Liver (tissue), 8 donors: ENCODE measurements at regions not wholly inside any gene's neighbourhood (a gene's known extent, or its start where the extent isn't known, plus 50 kb on each side); places are given as distances from the start of the nearest gene placed in this dataset.

Source experiments
- DNase-seq: peaks from one replicate; pipeline ENCODE4 v3.0.0-alpha.2; 2017; ENCODE audit warnings: low spot score
- H3K27ac ChIP-seq, 2 donors: one replicate each; pipeline ENCODE4 v1.7.0; 2013; ENCODE audit warnings: inconsistent platforms in 2 of 2, low read length in 2 of 2, control low read depth in 1 of 2, low read depth in 1 of 2, mild to moderate bottlenecking in 1 of 2
- H3K27me3 ChIP-seq, 4 donors: one replicate each; pipeline versions ENCODE4 v1.6.1 to v1.7.0; 2013; ENCODE audit warnings: low read length in 3 of 4, inconsistent platforms in 1 of 4, mild to moderate bottlenecking in 1 of 4, moderate library complexity in 1 of 4; ENCODE audit not compliant: control insufficient read depth in 4 of 4, insufficient read depth in 4 of 4
- H3K36me3 ChIP-seq, 4 donors: one replicate each; pipeline versions ENCODE4 v1.6.1 to v1.7.0; 2013; ENCODE audit warnings: low read length in 3 of 4, mild to moderate bottlenecking in 3 of 4, low read depth in 1 of 4, moderate library complexity in 1 of 4; ENCODE audit not compliant: control insufficient read depth in 4 of 4, insufficient read depth in 3 of 4
- H3K4me1 ChIP-seq, 4 donors: one replicate each; pipeline versions ENCODE4 v1.6.1 to v1.7.0; 2013; ENCODE audit warnings: low read length in 3 of 4, mild to moderate bottlenecking in 3 of 4, moderate library complexity in 1 of 4; ENCODE audit not compliant: control insufficient read depth in 4 of 4, insufficient read depth in 4 of 4
- H3K4me3 ChIP-seq, 3 donors: one replicate each; pipeline versions ENCODE4 v1.6.1 to v1.7.0; 2013; ENCODE audit warnings: low read length in 3 of 3, control low read depth in 1 of 3, low read depth in 1 of 3, mild to moderate bottlenecking in 1 of 3
- H3K9ac ChIP-seq, 2 donors: one replicate each; pipeline ENCODE4 v1.7.0; 2013; ENCODE audit warnings: low read length in 2 of 2, mild to moderate bottlenecking in 2 of 2, moderate library complexity in 2 of 2, control low read depth in 1 of 2, low read depth in 1 of 2
- H3K9me3 ChIP-seq, 4 donors: one replicate each; pipeline versions ENCODE4 v1.6.1 to v1.7.0; 2013; ENCODE audit warnings: low read length in 3 of 4; ENCODE audit not compliant: control insufficient read depth in 4 of 4
- EGR1 ChIP-seq, 2 donors: IDR thresholded peaks; 2 replicates each; pipeline ENCODE4 v1.6.1; 2016 to 2018; ENCODE audit warnings: antibody characterized with exemption in 2 of 2, low read depth in 2 of 2
- FOXA1 ChIP-seq: IDR thresholded peaks from 2 replicates; pipeline ENCODE4 v1.6.1; 2016; ENCODE audit warnings: antibody characterized with exemption
- GABPA ChIP-seq, 2 donors: IDR thresholded peaks in 1 of 2; conservative IDR thresholded peaks in 1 of 2; 2 replicates each; pipeline ENCODE4 v1.6.1; 2016; ENCODE audit warnings: antibody characterized with exemption in 2 of 2, mild to moderate bottlenecking in 1 of 2, moderate library complexity in 1 of 2
- HNF4A ChIP-seq, 2 donors: conservative IDR thresholded peaks; 2 replicates each; pipeline ENCODE4 v1.6.1; 2016; ENCODE audit warnings: antibody characterized with exemption in 2 of 2, mild to moderate bottlenecking in 2 of 2
- HNF4G ChIP-seq: IDR thresholded peaks from 2 replicates; pipeline ENCODE4 v1.6.1; 2016; ENCODE audit warnings: antibody characterized with exemption
- JUND ChIP-seq, 2 donors: IDR thresholded peaks; 2 replicates each; pipeline ENCODE4 v1.6.1; 2016; ENCODE audit warnings: antibody characterized with exemption in 2 of 2
- NR2F2 ChIP-seq: IDR thresholded peaks from 2 replicates; pipeline ENCODE4 v1.6.1; 2016; ENCODE audit warnings: antibody characterized with exemption
- RAD21 ChIP-seq, 2 donors: IDR thresholded peaks; 2 replicates each; pipeline ENCODE4 v1.6.1; 2016; ENCODE audit warnings: antibody characterized with exemption in 2 of 2, mild to moderate bottlenecking in 2 of 2
- RXRA ChIP-seq, 2 donors: IDR thresholded peaks; 2 replicates each; pipeline ENCODE4 v1.6.1; 2017 to 2018; ENCODE audit warnings: antibody characterized with exemption in 2 of 2, mild to moderate bottlenecking in 1 of 2
- SP1 ChIP-seq: IDR thresholded peaks from 2 replicates; pipeline ENCODE4 v1.6.1; 2018; ENCODE audit warnings: antibody characterized with exemption, mild to moderate bottlenecking
- TAF1 ChIP-seq: conservative IDR thresholded peaks from 2 replicates; pipeline ENCODE4 v1.6.1; 2016; ENCODE audit warnings: antibody characterized with exemption, mild to moderate bottlenecking
- YY1 ChIP-seq: IDR thresholded peaks from 2 replicates; pipeline ENCODE4 v1.6.1; 2016; ENCODE audit warnings: antibody characterized with exemption, mild to moderate bottlenecking
- WGBS: extraction: QIAGEN DNeasy Blood & Tissue Kit; methylation state at CpG from one replicate; pipeline ENCODE4 v1.1.7; 2013; 5-methylcytosine and 5-hydroxymethylcytosine counted together
- TF ChIP-seq, protein P1 (sequence below): fragments of 150-350 bp; IDR thresholded peaks from 2 replicates; pipeline ENCODE4 v1.5.1; 2017; ENCODE audit warnings: improper control_type of control experiment, low read depth, low read length; ENCODE audit not compliant: missing input control
- TF ChIP-seq, protein P2 (sequence below): IDR thresholded peaks from 2 replicates; pipeline ENCODE4 v1.6.1; 2016; ENCODE audit warnings: antibody characterized with exemption
- TF ChIP-seq, protein P3 (sequence below): IDR thresholded peaks from 2 replicates; pipeline ENCODE4 v1.6.1; 2016; ENCODE audit warnings: antibody characterized with exemption, mild to moderate bottlenecking
- TF ChIP-seq, protein P4 (sequence below): IDR thresholded peaks from 2 replicates; pipeline ENCODE4 v1.6.1; 2016; ENCODE audit warnings: antibody characterized with exemption
- TF ChIP-seq, protein P5 (sequence below): IDR thresholded peaks from 2 replicates; pipeline ENCODE4 v1.6.1; 2016; ENCODE audit warnings: antibody characterized with exemption
- donor health status: healthy.
- donor health status: healthy.
- donor health status: healthy.
- donor health status: healthy.
- donor health status: healthy.

DNA sequence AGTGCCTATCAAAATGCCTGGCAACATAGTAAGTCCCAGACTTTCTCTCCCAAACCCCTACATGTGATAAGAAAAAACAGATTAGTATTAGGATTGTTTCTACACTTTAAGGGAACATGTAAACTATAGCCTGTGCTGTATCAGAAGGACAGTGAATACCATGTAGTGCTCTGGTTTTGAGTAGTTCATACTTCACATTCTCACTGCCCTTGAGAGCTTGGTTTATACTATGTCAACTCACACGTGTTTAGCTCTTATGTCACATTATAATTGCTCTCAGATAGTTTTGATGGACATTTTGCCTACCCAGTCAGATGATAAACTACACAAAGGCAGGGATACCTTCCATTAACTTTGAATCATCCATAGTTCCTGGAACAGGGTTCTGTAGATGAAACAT, 58.0 kb upstream of the PGRMC2 start (continued):
- TF ChIP-seq, protein P1, sequence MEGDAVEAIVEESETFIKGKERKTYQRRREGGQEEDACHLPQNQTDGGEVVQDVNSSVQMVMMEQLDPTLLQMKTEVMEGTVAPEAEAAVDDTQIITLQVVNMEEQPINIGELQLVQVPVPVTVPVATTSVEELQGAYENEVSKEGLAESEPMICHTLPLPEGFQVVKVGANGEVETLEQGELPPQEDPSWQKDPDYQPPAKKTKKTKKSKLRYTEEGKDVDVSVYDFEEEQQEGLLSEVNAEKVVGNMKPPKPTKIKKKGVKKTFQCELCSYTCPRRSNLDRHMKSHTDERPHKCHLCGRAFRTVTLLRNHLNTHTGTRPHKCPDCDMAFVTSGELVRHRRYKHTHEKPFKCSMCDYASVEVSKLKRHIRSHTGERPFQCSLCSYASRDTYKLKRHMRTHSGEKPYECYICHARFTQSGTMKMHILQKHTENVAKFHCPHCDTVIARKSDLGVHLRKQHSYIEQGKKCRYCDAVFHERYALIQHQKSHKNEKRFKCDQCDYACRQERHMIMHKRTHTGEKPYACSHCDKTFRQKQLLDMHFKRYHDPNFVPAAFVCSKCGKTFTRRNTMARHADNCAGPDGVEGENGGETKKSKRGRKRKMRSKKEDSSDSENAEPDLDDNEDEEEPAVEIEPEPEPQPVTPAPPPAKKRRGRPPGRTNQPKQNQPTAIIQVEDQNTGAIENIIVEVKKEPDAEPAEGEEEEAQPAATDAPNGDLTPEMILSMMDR: no peak
- TF ChIP-seq YY1: no peak

DNA sequence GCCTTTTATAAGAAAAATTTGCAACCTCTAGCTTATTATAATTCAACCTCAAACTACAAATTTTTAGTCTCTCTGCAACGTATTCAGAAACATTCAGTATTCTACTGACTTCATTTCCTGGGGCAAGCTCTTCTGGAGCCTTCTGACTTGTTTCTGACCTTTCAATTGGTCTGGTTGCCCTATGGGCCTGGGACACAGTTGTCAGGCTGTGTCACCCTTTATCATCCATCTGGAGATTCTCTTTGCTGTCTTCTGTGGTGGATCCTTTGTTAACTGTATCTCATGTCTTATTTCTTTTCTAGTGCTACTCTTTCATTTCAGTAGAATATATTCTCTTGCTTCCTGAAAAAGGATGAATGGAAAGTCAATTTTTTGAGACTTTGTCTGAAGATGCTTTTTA, 55.1 kb upstream of the PGRMC2 start:
- WGBS: 75% methylated on average over 1 of the region's 1 CpG
- Histone ChIP-seq H3K27ac (no peak overlapping the region), H3K9me3 (no peaks in the 10 kb centered on the region), H3K27me3 (no peaks in the 10 kb centered on the region), H3K9ac (no peak overlapping the region), H3K36me3 (no peaks in the 10 kb centered on the region), H3K4me1 (peaks cover 0 to 4% (median 0%) of the 10 kb centered on the region in 4 donors), H3K4me3 (no peak overlapping the region)
- TF ChIP-seq HNF4G (no peak), NR2F2 (no peak), FOXA1 (no peak), RXRA (IDR thresholded peaks at IDR 0.05) (no peak), SP1 (no peak), HNF4A (conservative IDR thresholded peaks at IDR 0.05) (no peak), GABPA (IDR thresholded peaks at IDR 0.05 in 1 of 2, conservative IDR thresholded peaks at IDR 0.05 in 1 of 2) (no peak), TAF1 (no peak), EGR1 (IDR thresholded peaks at IDR 0.05; ENCODE audit: low read depth in 2 of 2) (no peak), YY1 (no peak), JUND (IDR thresholded peaks at IDR 0.05) (no peak), RAD21 (IDR thresholded peaks at IDR 0.05) (no peak)
- TF ChIP-seq, protein P2, sequence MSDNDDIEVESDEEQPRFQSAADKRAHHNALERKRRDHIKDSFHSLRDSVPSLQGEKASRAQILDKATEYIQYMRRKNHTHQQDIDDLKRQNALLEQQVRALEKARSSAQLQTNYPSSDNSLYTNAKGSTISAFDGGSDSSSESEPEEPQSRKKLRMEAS: no peak
- TF ChIP-seq, protein P3, sequence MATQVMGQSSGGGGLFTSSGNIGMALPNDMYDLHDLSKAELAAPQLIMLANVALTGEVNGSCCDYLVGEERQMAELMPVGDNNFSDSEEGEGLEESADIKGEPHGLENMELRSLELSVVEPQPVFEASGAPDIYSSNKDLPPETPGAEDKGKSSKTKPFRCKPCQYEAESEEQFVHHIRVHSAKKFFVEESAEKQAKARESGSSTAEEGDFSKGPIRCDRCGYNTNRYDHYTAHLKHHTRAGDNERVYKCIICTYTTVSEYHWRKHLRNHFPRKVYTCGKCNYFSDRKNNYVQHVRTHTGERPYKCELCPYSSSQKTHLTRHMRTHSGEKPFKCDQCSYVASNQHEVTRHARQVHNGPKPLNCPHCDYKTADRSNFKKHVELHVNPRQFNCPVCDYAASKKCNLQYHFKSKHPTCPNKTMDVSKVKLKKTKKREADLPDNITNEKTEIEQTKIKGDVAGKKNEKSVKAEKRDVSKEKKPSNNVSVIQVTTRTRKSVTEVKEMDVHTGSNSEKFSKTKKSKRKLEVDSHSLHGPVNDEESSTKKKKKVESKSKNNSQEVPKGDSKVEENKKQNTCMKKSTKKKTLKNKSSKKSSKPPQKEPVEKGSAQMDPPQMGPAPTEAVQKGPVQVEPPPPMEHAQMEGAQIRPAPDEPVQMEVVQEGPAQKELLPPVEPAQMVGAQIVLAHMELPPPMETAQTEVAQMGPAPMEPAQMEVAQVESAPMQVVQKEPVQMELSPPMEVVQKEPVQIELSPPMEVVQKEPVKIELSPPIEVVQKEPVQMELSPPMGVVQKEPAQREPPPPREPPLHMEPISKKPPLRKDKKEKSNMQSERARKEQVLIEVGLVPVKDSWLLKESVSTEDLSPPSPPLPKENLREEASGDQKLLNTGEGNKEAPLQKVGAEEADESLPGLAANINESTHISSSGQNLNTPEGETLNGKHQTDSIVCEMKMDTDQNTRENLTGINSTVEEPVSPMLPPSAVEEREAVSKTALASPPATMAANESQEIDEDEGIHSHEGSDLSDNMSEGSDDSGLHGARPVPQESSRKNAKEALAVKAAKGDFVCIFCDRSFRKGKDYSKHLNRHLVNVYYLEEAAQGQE: no peak
- TF ChIP-seq, protein P4, sequence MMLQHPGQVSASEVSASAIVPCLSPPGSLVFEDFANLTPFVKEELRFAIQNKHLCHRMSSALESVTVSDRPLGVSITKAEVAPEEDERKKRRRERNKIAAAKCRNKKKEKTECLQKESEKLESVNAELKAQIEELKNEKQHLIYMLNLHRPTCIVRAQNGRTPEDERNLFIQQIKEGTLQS: no peak
- TF ChIP-seq, protein P5, sequence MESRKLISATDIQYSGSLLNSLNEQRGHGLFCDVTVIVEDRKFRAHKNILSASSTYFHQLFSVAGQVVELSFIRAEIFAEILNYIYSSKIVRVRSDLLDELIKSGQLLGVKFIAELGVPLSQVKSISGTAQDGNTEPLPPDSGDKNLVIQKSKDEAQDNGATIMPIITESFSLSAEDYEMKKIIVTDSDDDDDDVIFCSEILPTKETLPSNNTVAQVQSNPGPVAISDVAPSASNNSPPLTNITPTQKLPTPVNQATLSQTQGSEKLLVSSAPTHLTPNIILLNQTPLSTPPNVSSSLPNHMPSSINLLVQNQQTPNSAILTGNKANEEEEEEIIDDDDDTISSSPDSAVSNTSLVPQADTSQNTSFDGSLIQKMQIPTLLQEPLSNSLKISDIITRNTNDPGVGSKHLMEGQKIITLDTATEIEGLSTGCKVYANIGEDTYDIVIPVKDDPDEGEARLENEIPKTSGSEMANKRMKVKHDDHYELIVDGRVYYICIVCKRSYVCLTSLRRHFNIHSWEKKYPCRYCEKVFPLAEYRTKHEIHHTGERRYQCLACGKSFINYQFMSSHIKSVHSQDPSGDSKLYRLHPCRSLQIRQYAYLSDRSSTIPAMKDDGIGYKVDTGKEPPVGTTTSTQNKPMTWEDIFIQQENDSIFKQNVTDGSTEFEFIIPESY: no peak
- TF ChIP-seq, protein P1: no peak
- no peak for DNase-seq
